SK-N-SH (cell line): ENCODE measurements at regions not wholly inside any gene's neighbourhood (a gene's known extent, or its start where the extent isn't known, plus 50 kb on each side); places are given as distances from the start of the nearest gene placed in this dataset.

Source experiments
- CTCF ChIA-PET: fragments of 300-600, 350-600 bp; formaldehyde crosslinking; extraction: SDS; loops from one replicate; lab custom pipeline; 2021; lab: Yijun Ruan, JAX
- POLR2A ChIA-PET: fragments of 350-600 bp; sonication (Branson Sonifier 250); formaldehyde crosslinking; extraction: SDS; loops from one replicate; lab custom pipeline; 2020; ENCODE audit warnings: antibody characterized with exemption, inconsistent platforms; lab: Yijun Ruan, JAX
- DNase-seq: peaks from one replicate; pipeline ENCODE4 v3.0.0; 2012
- H2AFZ ChIP-seq: fragments of 200-600 bp; sonication (generic); 2 replicates; pipeline ENCODE4 v1.8.1; 2016; ENCODE audit warnings: antibody characterized with exemption, mild to moderate bottlenecking, low read depth
- H3F3A ChIP-seq: fragments of 200-600 bp; sonication (generic); replicated peaks from 2 replicates; pipeline ENCODE3; 2016; ENCODE audit warnings: antibody characterized with exemption, mild to moderate bottlenecking; ENCODE audit not compliant: insufficient read depth
- H3K27ac ChIP-seq, 2 experiments: fragments of 200-500 bp in 1 of 2; fragments of 200-600 bp in 1 of 2; sonication (Bioruptor generic) in 1 of 2; sonication (generic), shearing (Covaris generic) in 1 of 2; 2 replicates each; pipeline versions ENCODE4 v1.5.1 to v1.6.1; 2014 to 2016; ENCODE audit warnings: low read depth in 2 of 2, inconsistent platforms in 1 of 2, low read length in 1 of 2, mild to moderate bottlenecking in 1 of 2, mixed read lengths in 1 of 2
- H3K27me3 ChIP-seq: fragments of 200-600 bp; sonication (generic), shearing (Covaris generic); 2 replicates; pipeline ENCODE4 v1.6.1; 2016; ENCODE audit warnings: mixed run types; ENCODE audit not compliant: insufficient read depth
- H3K36me3 ChIP-seq, 2 experiments: fragments of 200-500 bp in 1 of 2; fragments of 200-600 bp in 1 of 2; sonication (Bioruptor generic) in 1 of 2; sonication (generic) in 1 of 2; replicated peaks in 1 of 2; 2 replicates each; pipeline versions ENCODE3 to v1.5.1; 2014 to 2016; ENCODE audit warnings: low read length in 1 of 2, mild to moderate bottlenecking in 1 of 2; ENCODE audit not compliant: insufficient read depth in 2 of 2, control insufficient read depth in 1 of 2
- H3K4me1 ChIP-seq, 2 experiments: fragments of 200-500 bp in 1 of 2; fragments of 200-600 bp in 1 of 2; sonication (Bioruptor generic) in 1 of 2; sonication (generic), shearing (Covaris generic) in 1 of 2; 2 replicates each; pipeline versions ENCODE4 v1.5.1 to v1.6.1; 2014 to 2016; ENCODE audit warnings: low read depth in 1 of 2, low read length in 1 of 2, mixed run types in 1 of 2; ENCODE audit not compliant: insufficient read depth in 2 of 2, control insufficient read depth in 1 of 2
- H3K4me2 ChIP-seq: fragments of 200-600 bp; sonication (generic), shearing (Covaris generic); 2 replicates; pipeline ENCODE4 v1.6.1; 2017; ENCODE audit warnings: mixed run types
- H3K4me3 ChIP-seq, 2 experiments: fragments of 200-500 bp in 1 of 2; fragments of 200-600 bp in 1 of 2; sonication (Bioruptor generic) in 1 of 2; sonication (generic), shearing (Covaris generic) in 1 of 2; 2 replicates each; pipeline versions ENCODE4 v1.5.1 to v1.8.1; 2014 to 2016; ENCODE audit warnings: low read depth in 2 of 2, inconsistent platforms in 1 of 2, low read length in 1 of 2, mild to moderate bottlenecking in 1 of 2, mixed read lengths in 1 of 2, moderate library complexity in 1 of 2
- H3K79me2 ChIP-seq: fragments of 200-600 bp; sonication (generic); 2 replicates; pipeline ENCODE4 v1.8.1; 2017; ENCODE audit warnings: mild to moderate bottlenecking; ENCODE audit not compliant: insufficient read depth
- H3K9ac ChIP-seq: fragments of 200-600 bp; sonication (generic); 2 replicates; pipeline ENCODE4 v1.6.1; 2017; ENCODE audit warnings: mixed run types
- H3K9me2 ChIP-seq: fragments of 200-600 bp; sonication (generic); 2 replicates; pipeline ENCODE4 v1.6.1; 2017; ENCODE audit warnings: mixed run types
- H3K9me3 ChIP-seq: fragments of 200-600 bp; sonication (generic); 2 replicates; pipeline ENCODE4 v1.6.1; 2017; ENCODE audit warnings: mixed run types, mild to moderate bottlenecking, moderate library complexity
- H4K20me1 ChIP-seq: fragments of 200-600 bp; sonication (generic); 2 replicates; pipeline ENCODE4 v1.6.1; 2017; ENCODE audit warnings: mild to moderate bottlenecking, mixed run types; ENCODE audit not compliant: insufficient read depth
- EZH2phosphoT487 ChIP-seq: fragments of 200-600 bp; sonication (generic); IDR thresholded peaks from 2 replicates; pipeline ENCODE4 v1.6.1; 2017; ENCODE audit warnings: low read depth, mixed run types, mild to moderate bottlenecking, antibody characterized with exemption, moderate library complexity, borderline replicate concordance
- FOXM1 ChIP-seq: IDR thresholded peaks from 2 replicates; pipeline ENCODE4 v1.4.0; 2012; ENCODE audit warnings: low read depth, mild to moderate bottlenecking
- JUND ChIP-seq: IDR thresholded peaks from 2 replicates; pipeline ENCODE4 v1.4.0; 2012
- MEF2A ChIP-seq: IDR thresholded peaks from 2 replicates; pipeline ENCODE4 v1.4.0; 2012; ENCODE audit warnings: low read depth, borderline replicate concordance
- NRF1 ChIP-seq: IDR thresholded peaks from 2 replicates; pipeline ENCODE4 v1.6.1; 2012; ENCODE audit warnings: low read depth, mild to moderate bottlenecking, low read length
- RAD21 ChIP-seq: IDR thresholded peaks from 2 replicates; pipeline ENCODE4 v1.6.1; 2012; ENCODE audit warnings: mild to moderate bottlenecking, low read length
- SIN3A ChIP-seq: IDR thresholded peaks from 2 replicates; pipeline ENCODE4 v1.6.1; 2012; ENCODE audit warnings: low read depth, mild to moderate bottlenecking, low read length, moderate library complexity, borderline replicate concordance
- SMC3 ChIP-seq: IDR thresholded peaks from 2 replicates; pipeline ENCODE4 v1.6.1; 2012; ENCODE audit warnings: low read depth, low read length, improper control_type of control experiment
- WGBS: methylation state at CpG from one replicate; pipeline ENCODE4 v1.1.6; 2017; ENCODE audit warnings: low lambda C conversion rate; 5-methylcytosine and 5-hydroxymethylcytosine counted together
- TF ChIP-seq, protein P1 (sequence below): fragments of 200-600 bp; sonication (generic); IDR thresholded peaks from 2 replicates; pipeline ENCODE4 v1.6.1; 2017; ENCODE audit warnings: antibody characterized with exemption, mild to moderate bottlenecking, moderate library complexity
- TF ChIP-seq, protein P2 (sequence below): IDR thresholded peaks from 2 replicates; pipeline ENCODE4 v1.4.0; 2012; ENCODE audit warnings: low read depth, borderline replicate concordance
- TF ChIP-seq, protein P3 (sequence below): fragments of 150-350 bp; IDR thresholded peaks from 2 replicates; pipeline ENCODE4 v1.6.1; 2016; ENCODE audit warnings: mild to moderate bottlenecking, low read depth, low read length

DNA sequence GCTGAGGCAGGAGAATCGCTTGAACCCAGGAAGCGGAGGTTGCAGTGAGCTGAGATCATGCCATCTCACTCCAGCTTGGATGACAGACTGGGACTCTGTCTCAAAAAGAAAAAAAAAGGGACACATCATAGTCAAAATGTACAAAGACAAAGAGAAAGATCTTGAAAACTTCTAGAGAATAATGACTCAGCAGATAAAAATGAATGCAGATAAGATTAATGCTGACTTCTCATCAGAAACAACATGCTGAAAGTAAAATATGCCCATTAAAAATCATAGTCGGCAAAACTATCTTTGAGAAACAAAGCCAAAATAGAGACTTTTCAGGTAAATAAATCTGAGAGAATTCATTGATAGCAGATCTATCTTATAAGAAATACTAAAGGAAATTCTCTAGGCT is 271.1 kb upstream of the GPR149 start:
- Histone ChIP-seq H2AFZ (no peak overlapping the region), H3K9me3 (no peaks in the 10 kb centered on the region), H3K36me3 (no peaks in the 10 kb centered on the region), H3K9ac (no peak overlapping the region), H3K27me3 (peaks cover 5% of the 10 kb centered on the region; the same call in 1 of the 2 replicates), H3F3A (no peaks in the 10 kb centered on the region), H3K27ac (no peak overlapping the region), H3K9me2 (no peaks in the 10 kb centered on the region), H4K20me1 (no peaks in the 10 kb centered on the region), H3K4me3 (no peak overlapping the region), H3K4me1 (no peaks in the 10 kb centered on the region), H3K79me2 (no peaks in the 10 kb centered on the region), H3K4me2 (no peak overlapping the region)
- POLR2A ChIA-PET: no interaction called here
- 65% methylated on average over 3 of the region's 3 CpGs for WGBS
- TF ChIP-seq JUND (no peak), SIN3A (no peak), SMC3 (no peak)
- TF ChIP-seq, protein P1, sequence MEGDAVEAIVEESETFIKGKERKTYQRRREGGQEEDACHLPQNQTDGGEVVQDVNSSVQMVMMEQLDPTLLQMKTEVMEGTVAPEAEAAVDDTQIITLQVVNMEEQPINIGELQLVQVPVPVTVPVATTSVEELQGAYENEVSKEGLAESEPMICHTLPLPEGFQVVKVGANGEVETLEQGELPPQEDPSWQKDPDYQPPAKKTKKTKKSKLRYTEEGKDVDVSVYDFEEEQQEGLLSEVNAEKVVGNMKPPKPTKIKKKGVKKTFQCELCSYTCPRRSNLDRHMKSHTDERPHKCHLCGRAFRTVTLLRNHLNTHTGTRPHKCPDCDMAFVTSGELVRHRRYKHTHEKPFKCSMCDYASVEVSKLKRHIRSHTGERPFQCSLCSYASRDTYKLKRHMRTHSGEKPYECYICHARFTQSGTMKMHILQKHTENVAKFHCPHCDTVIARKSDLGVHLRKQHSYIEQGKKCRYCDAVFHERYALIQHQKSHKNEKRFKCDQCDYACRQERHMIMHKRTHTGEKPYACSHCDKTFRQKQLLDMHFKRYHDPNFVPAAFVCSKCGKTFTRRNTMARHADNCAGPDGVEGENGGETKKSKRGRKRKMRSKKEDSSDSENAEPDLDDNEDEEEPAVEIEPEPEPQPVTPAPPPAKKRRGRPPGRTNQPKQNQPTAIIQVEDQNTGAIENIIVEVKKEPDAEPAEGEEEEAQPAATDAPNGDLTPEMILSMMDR: no peak
- no peak for DNase-seq
- CTCF ChIA-PET: no interaction called here

DNA sequence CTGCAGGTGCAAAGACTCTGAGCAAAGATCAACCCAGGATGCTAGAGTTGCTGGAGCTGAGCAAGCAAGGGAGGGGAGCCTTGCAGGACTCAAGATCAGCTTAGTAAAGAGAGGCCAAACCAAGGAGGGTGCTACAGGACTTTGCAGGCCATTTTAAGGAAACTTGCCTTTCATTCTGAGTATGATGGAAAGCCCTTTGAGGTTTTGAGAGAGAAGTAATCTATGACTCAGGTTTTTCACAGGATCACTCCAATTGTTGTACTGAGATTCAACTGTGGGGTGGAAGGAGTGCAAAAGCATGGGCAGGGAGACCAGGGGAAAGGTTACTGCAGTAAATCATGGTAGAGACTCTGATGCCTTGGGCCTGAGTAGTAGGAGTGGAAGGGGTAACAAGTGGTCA is 260.4 kb upstream of the GPR149 start:
- Histone ChIP-seq H3K9me2 (no peaks in the 10 kb centered on the region), H3K79me2 (no peaks in the 10 kb centered on the region), H3K4me1 (no peaks in the 10 kb centered on the region), H2AFZ (no peak overlapping the region), H3K27ac (no peak overlapping the region), H3K36me3 (no peaks in the 10 kb centered on the region), H4K20me1 (no peaks in the 10 kb centered on the region), H3K4me2 (no peak overlapping the region), H3K27me3 (no peaks in the 10 kb centered on the region), H3F3A (no peaks in the 10 kb centered on the region), H3K9me3 (no peaks in the 10 kb centered on the region), H3K4me3 (no peak overlapping the region), H3K9ac (no peak overlapping the region)
- ChIA-PET CTCF (no interaction called here), POLR2A (no interaction called here)
- TF ChIP-seq, protein P2, sequence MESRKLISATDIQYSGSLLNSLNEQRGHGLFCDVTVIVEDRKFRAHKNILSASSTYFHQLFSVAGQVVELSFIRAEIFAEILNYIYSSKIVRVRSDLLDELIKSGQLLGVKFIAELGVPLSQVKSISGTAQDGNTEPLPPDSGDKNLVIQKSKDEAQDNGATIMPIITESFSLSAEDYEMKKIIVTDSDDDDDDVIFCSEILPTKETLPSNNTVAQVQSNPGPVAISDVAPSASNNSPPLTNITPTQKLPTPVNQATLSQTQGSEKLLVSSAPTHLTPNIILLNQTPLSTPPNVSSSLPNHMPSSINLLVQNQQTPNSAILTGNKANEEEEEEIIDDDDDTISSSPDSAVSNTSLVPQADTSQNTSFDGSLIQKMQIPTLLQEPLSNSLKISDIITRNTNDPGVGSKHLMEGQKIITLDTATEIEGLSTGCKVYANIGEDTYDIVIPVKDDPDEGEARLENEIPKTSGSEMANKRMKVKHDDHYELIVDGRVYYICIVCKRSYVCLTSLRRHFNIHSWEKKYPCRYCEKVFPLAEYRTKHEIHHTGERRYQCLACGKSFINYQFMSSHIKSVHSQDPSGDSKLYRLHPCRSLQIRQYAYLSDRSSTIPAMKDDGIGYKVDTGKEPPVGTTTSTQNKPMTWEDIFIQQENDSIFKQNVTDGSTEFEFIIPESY: no peak
- TF ChIP-seq MEF2A (no peak), NRF1 (no peak), FOXM1 (no peak), EZH2phosphoT487 (no peak), RAD21 (no peak)
- TF ChIP-seq, protein P1: no peak
- TF ChIP-seq, protein P3, sequence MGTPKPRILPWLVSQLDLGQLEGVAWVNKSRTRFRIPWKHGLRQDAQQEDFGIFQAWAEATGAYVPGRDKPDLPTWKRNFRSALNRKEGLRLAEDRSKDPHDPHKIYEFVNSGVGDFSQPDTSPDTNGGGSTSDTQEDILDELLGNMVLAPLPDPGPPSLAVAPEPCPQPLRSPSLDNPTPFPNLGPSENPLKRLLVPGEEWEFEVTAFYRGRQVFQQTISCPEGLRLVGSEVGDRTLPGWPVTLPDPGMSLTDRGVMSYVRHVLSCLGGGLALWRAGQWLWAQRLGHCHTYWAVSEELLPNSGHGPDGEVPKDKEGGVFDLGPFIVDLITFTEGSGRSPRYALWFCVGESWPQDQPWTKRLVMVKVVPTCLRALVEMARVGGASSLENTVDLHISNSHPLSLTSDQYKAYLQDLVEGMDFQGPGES: no peak
- DNase-seq: no peak
